ENCODE measurements at regions not wholly inside any gene's neighbourhood (a gene's known extent, or its start where the extent isn't known, plus 50 kb on each side); places are given as distances from the start of the nearest gene placed in this dataset.

DNA sequence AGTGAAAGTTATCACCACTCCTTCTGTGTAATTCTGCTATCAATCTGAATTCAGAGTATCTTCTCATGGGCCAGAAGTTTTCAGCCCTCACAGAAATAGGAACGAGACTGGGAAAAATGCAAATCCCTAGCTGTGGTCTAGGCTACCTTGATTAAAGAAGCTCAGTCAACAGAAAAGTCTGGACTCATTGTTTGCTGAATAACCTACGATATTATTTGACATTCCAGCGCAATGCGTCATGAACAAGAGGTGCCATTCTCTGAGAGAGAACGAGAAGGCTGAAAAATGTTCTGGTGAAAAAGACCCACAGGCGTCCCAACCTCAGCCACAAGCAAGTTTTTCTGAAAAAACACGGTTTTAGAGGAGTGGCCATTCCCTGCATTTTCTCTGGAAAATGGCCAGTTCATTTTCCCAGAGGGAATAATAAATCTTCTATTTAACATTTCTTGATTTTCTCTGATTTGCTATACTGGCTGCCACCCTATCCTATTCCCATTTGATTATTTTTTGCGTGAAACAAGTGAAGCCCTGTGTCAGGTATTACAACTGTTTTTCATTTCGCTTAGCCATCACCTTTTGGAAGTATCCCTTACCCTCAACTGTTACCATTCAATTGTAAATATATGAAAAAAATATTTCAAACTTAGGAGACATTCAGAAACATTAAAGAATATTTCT lies 1117.6 kb upstream of the PRKX start:
- TF ChIP-seq, protein P1, sequence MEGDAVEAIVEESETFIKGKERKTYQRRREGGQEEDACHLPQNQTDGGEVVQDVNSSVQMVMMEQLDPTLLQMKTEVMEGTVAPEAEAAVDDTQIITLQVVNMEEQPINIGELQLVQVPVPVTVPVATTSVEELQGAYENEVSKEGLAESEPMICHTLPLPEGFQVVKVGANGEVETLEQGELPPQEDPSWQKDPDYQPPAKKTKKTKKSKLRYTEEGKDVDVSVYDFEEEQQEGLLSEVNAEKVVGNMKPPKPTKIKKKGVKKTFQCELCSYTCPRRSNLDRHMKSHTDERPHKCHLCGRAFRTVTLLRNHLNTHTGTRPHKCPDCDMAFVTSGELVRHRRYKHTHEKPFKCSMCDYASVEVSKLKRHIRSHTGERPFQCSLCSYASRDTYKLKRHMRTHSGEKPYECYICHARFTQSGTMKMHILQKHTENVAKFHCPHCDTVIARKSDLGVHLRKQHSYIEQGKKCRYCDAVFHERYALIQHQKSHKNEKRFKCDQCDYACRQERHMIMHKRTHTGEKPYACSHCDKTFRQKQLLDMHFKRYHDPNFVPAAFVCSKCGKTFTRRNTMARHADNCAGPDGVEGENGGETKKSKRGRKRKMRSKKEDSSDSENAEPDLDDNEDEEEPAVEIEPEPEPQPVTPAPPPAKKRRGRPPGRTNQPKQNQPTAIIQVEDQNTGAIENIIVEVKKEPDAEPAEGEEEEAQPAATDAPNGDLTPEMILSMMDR (IDR thresholded peaks at IDR 0.05), result no peak
- no peak for TF ChIP-seq POLR2A (IDR thresholded peaks at IDR 0.05)

All from sigmoid colon (tissue), 3 donors.